Mucosa of stomach (tissue), 1 donor: ENCODE measurements at regions not wholly inside any gene's neighbourhood (a gene's known extent, or its start where the extent isn't known, plus 50 kb on each side); places are given as distances from the start of the nearest gene placed in this dataset.

Experiments used
- H3K27me3 ChIP-seq: one replicate; pipeline ENCODE4 v1.7.0; 2013; ENCODE audit warnings: mild to moderate bottlenecking, low read length; ENCODE audit not compliant: control insufficient read depth, insufficient read depth
- H3K36me3 ChIP-seq: one replicate; pipeline ENCODE4 v1.7.0; 2013; ENCODE audit warnings: low read length; ENCODE audit not compliant: control insufficient read depth, insufficient read depth
- H3K4me1 ChIP-seq: one replicate; pipeline ENCODE4 v1.7.0; 2013; ENCODE audit warnings: mild to moderate bottlenecking, low read length; ENCODE audit not compliant: control insufficient read depth, insufficient read depth
- H3K4me3 ChIP-seq: one replicate; pipeline ENCODE4 v1.7.0; 2013; ENCODE audit warnings: low read length
- H3K9ac ChIP-seq: one replicate; pipeline ENCODE4 v1.7.0; 2013; ENCODE audit warnings: mild to moderate bottlenecking, low read length, moderate library complexity
- H3K9me3 ChIP-seq: one replicate; pipeline ENCODE4 v1.7.0; 2013; ENCODE audit warnings: mild to moderate bottlenecking, low read length, moderate library complexity; ENCODE audit not compliant: control insufficient read depth
- donor health status: Pancreatic carcinoma.

- Histone ChIP-seq H3K4me3 (no peak overlapping the region), H3K9me3 (no peaks in the 10 kb centered on the region), H3K36me3 (no peaks in the 10 kb centered on the region), H3K9ac (no peak overlapping the region), H3K4me1 (no peaks in the 10 kb centered on the region), H3K27me3 (no peaks in the 10 kb centered on the region)
These were observed 294.9 kb downstream of the EIPR1 start for GRCh38 chr2:3082705-3083104.

- Histone ChIP-seq H3K9ac (no peak overlapping the region), H3K27me3 (no peaks in the 10 kb centered on the region), H3K4me1 (no peaks in the 10 kb centered on the region), H3K36me3 (no peaks in the 10 kb centered on the region), H3K4me3 (no peak overlapping the region), H3K9me3 (no peaks in the 10 kb centered on the region)
These were observed 297.4 kb downstream of the EIPR1 start for GRCh38 chr2:3079959-3080948.

- no peaks in the 10 kb centered on the region for H3K27me3 ChIP-seq
- H3K9me3 ChIP-seq, result no peaks in the 10 kb centered on the region
- no peak overlapping the region for H3K4me3 ChIP-seq
- H3K9ac ChIP-seq, result no peak overlapping the region
- H3K36me3 ChIP-seq, result no peaks in the 10 kb centered on the region
- no peaks in the 10 kb centered on the region for H3K4me1 ChIP-seq
These were observed 298.2 kb downstream of the EIPR1 start for GRCh38 chr2:3079466-3079865.

GRCh38 chr2:3078684-3079083 is 298.9 kb downstream of the EIPR1 start:
- H3K27me3 ChIP-seq, result no peaks in the 10 kb centered on the region
- H3K4me1 ChIP-seq, result no peaks in the 10 kb centered on the region
- no peak overlapping the region for H3K4me3 ChIP-seq
- no peaks in the 10 kb centered on the region for H3K36me3 ChIP-seq
- no peaks in the 10 kb centered on the region for H3K9me3 ChIP-seq
- no peak overlapping the region for H3K9ac ChIP-seq

- H3K36me3 ChIP-seq, result no peaks in the 10 kb centered on the region
- no peaks in the 10 kb centered on the region for H3K4me1 ChIP-seq
- no peak overlapping the region for H3K9ac ChIP-seq
- no peaks in the 10 kb centered on the region for H3K9me3 ChIP-seq
- H3K4me3 ChIP-seq, result no peak overlapping the region
- H3K27me3 ChIP-seq, result no peaks in the 10 kb centered on the region
These were observed 300.6 kb downstream of the EIPR1 start for GRCh38 chr2:3076848-3077642.

GRCh38 chr2:3075991-3076340 is 301.7 kb downstream of the EIPR1 start:
- H3K36me3 ChIP-seq, result no peaks in the 10 kb centered on the region
- no peaks in the 10 kb centered on the region for H3K27me3 ChIP-seq
- H3K9me3 ChIP-seq, result no peaks in the 10 kb centered on the region

GRCh38 chr2:3075316-3075990 is 302.2 kb downstream of the EIPR1 start:
- Histone ChIP-seq H3K27me3 (no peaks in the 10 kb centered on the region), H3K9me3 (no peaks in the 10 kb centered on the region)

More at GRCh38 chr2:3075991-3076340, 301.7 kb downstream of the EIPR1 start:
- H3K4me3 ChIP-seq, result no peak overlapping the region
- no peak overlapping the region for H3K9ac ChIP-seq
- H3K4me1 ChIP-seq, result no peaks in the 10 kb centered on the region

GRCh38 chr2:3073704-3074103 is 303.9 kb downstream of the EIPR1 start:
- H3K36me3 ChIP-seq, result no peaks in the 10 kb centered on the region
- no peaks in the 10 kb centered on the region for H3K27me3 ChIP-seq
- H3K9me3 ChIP-seq, result no peaks in the 10 kb centered on the region
- no peak overlapping the region for H3K9ac ChIP-seq
- no peaks in the 10 kb centered on the region for H3K4me1 ChIP-seq
- H3K4me3 ChIP-seq, result no peak overlapping the region

More at GRCh38 chr2:3075316-3075990, 302.2 kb downstream of the EIPR1 start:
- Histone ChIP-seq H3K4me3 (no peak overlapping the region), H3K9ac (no peak overlapping the region), H3K36me3 (no peaks in the 10 kb centered on the region), H3K4me1 (no peaks in the 10 kb centered on the region)

GRCh38 chr2:3073041-3073595 is 304.5 kb downstream of the EIPR1 start:
- Histone ChIP-seq H3K9me3 (no peaks in the 10 kb centered on the region), H3K9ac (no peak overlapping the region), H3K4me3 (no peak overlapping the region), H3K36me3 (no peaks in the 10 kb centered on the region), H3K27me3 (no peaks in the 10 kb centered on the region), H3K4me1 (no peaks in the 10 kb centered on the region)

GRCh38 chr2:3071685-3072263 is 305.8 kb downstream of the EIPR1 start:
- H3K36me3 ChIP-seq, result no peaks in the 10 kb centered on the region
- no peak overlapping the region for H3K4me3 ChIP-seq
- H3K9ac ChIP-seq, result no peak overlapping the region
- H3K9me3 ChIP-seq, result no peaks in the 10 kb centered on the region
- no peaks in the 10 kb centered on the region for H3K27me3 ChIP-seq
- no peaks in the 10 kb centered on the region for H3K4me1 ChIP-seq

GRCh38 chr2:3066831-3067230 is 310.8 kb downstream of the EIPR1 start:
- Histone ChIP-seq H3K4me1 (no peaks in the 10 kb centered on the region), H3K9me3 (no peaks in the 10 kb centered on the region), H3K36me3 (no peaks in the 10 kb centered on the region), H3K27me3 (no peaks in the 10 kb centered on the region), H3K9ac (no peak overlapping the region), H3K4me3 (no peak overlapping the region)
